ENCODE measurements at regions not wholly inside any gene's neighbourhood (a gene's known extent, or its start where the extent isn't known, plus 50 kb on each side); places are given as distances from the start of the nearest gene placed in this dataset.

- no peak for DNase-seq (ENCODE audit: low read depth)
- TF ChIP-seq CTCF (IDR thresholded peaks at IDR 0.05; ENCODE audit: insufficient read depth, low read depth, low read length), result no peak
- H3K4me3 ChIP-seq (ENCODE audit: low read depth, low read length), result no peak overlapping the region
These were observed 192.5 kb upstream of the RORB start for GRCh38 chr9:74304598-74304997.

GRCh38 chr9:74309654-74310053, 187.5 kb upstream of the RORB start:
- no peak for TF ChIP-seq CTCF (IDR thresholded peaks at IDR 0.05; ENCODE audit: insufficient read depth, low read depth, low read length)
- DNase-seq (ENCODE audit: low read depth), result no peak

DNA sequence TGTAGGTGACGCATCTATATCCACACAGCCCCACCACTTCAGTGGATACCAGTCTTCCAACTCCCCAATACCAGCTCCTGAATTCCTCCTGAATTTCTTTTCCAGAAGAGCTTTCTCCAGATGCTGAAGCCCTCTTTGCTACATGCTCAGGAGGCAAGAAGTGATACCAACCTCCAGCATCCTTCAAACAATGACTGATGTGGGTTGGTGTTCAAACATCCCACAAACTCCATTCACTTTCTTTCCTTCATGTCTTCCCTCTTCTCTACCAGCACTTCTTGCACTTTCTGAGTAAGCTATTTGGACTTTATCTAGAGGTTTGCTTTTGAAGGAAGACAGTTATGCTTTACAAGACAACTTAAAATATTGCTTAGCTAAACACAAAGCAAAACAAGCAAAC, 179.9 kb upstream of the RORB start:
- DNase-seq (ENCODE audit: low read depth), result no peak

More at GRCh38 chr9:74309654-74310053, 187.5 kb upstream of the RORB start:
- H3K4me3 ChIP-seq (ENCODE audit: low read depth, low read length), result no peak overlapping the region

DNA sequence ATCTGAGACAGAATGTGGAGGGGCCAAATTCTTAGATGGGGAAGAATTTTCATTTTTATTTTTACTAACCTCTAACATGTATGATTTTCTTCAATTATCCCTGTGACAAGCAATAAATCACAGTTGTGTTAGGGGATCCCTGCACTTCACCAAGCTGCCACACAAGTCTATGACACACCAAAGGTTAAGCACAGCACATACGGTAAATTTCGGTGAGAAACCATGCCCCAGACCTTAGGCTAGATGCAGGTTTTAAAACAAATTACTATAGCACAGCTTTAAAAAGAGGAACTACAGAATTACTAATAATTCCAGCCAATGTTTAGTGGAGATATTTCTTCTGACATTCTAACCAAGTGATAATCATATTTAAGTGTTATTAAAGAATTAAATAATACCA, 175.7 kb upstream of the RORB start:
- DNase-seq (ENCODE audit: low read depth), result no peak

More for the DNA sequence above, 179.9 kb upstream of the RORB start:
- H3K4me3 ChIP-seq (ENCODE audit: low read depth, low read length), result no peak overlapping the region
- no peak for TF ChIP-seq CTCF (IDR thresholded peaks at IDR 0.05; ENCODE audit: insufficient read depth, low read depth, low read length)

GRCh38 chr9:74322661-74323314, 174.3 kb upstream of the RORB start:
- DNase-seq (ENCODE audit: low read depth), result no peak

More for the DNA sequence above, 175.7 kb upstream of the RORB start:
- no peak for TF ChIP-seq CTCF (IDR thresholded peaks at IDR 0.05; ENCODE audit: insufficient read depth, low read depth, low read length)
- no peak overlapping the region for H3K4me3 ChIP-seq (ENCODE audit: low read depth, low read length)

GRCh38 chr9:74330487-74331214, 166.5 kb upstream of the RORB start:
- TF ChIP-seq CTCF (IDR thresholded peaks at IDR 0.05; ENCODE audit: insufficient read depth, low read depth, low read length), result no peak
- no peak overlapping the region for H3K4me3 ChIP-seq (ENCODE audit: low read depth, low read length)
- no peak for DNase-seq (ENCODE audit: low read depth)

More at GRCh38 chr9:74322661-74323314, 174.3 kb upstream of the RORB start:
- no peak overlapping the region for H3K4me3 ChIP-seq (ENCODE audit: low read depth, low read length)
- no peak for TF ChIP-seq CTCF (IDR thresholded peaks at IDR 0.05; ENCODE audit: insufficient read depth, low read depth, low read length)

Data from fibroblast of villous mesenchyme (primary cell).